GM12872 (cell line): ENCODE measurements at regions not wholly inside any gene's neighbourhood (a gene's known extent, or its start where the extent isn't known, plus 50 kb on each side); places are given as distances from the start of the nearest gene placed in this dataset.

Experiments
- CTCF ChIP-seq: IDR thresholded peaks from 3 replicates; pipeline ENCODE4 v1.5.1; 2011; ENCODE audit warnings: low read depth, mild to moderate bottlenecking, low read length, moderate library complexity; ENCODE audit not compliant: insufficient read depth

GRCh38 chr4:111814961-111815360, 330.3 kb upstream of the FAM241A start:
- TF ChIP-seq CTCF = no peak

- no peak for TF ChIP-seq CTCF
Observed at GRCh38 chr4:111821342-111821741, 323.9 kb upstream of the FAM241A start.

GRCh38 chr4:111836601-111837000, 308.7 kb upstream of the FAM241A start:
- TF ChIP-seq CTCF = no peak

GRCh38 chr4:111837761-111838160, 307.5 kb upstream of the FAM241A start:
- TF ChIP-seq CTCF = no peak

GRCh38 chr4:111838406-111838930, 306.8 kb upstream of the FAM241A start:
- TF ChIP-seq CTCF = no peak

- TF ChIP-seq CTCF = no peak
Observed at GRCh38 chr4:111839141-111839540, 306.1 kb upstream of the FAM241A start.

GRCh38 chr4:111842336-111842735, 302.9 kb upstream of the FAM241A start:
- TF ChIP-seq CTCF = no peak
